H9 (cell line): ENCODE measurements at regions not wholly inside any gene's neighbourhood (a gene's known extent, or its start where the extent isn't known, plus 50 kb on each side); places are given as distances from the start of the nearest gene placed in this dataset.

ENCODE experiments used
- DNase-seq: peaks from one replicate; pipeline ENCODE4 v3.0.0-alpha.2; 2017
- H2AFZ ChIP-seq: one replicate; pipeline ENCODE4 v1.6.1; 2013; ENCODE audit warnings: mild to moderate bottlenecking, low read length, control low read depth, moderate library complexity
- H2AK5ac ChIP-seq: 2 replicates; pipeline ENCODE4 v1.6.1; 2013; ENCODE audit warnings: low read length, control low read depth, mixed read lengths; ENCODE audit not compliant: insufficient read length
- H2BK120ac ChIP-seq: one replicate; pipeline ENCODE4 v1.6.1; 2013; ENCODE audit warnings: low read depth, mild to moderate bottlenecking, low read length, control low read depth, inconsistent platforms; ENCODE audit not compliant: poor library complexity, severe bottlenecking
- H2BK12ac ChIP-seq: 2 replicates; pipeline ENCODE4 v1.6.1; 2013; ENCODE audit warnings: low read length, control low read depth, mixed read lengths, low read depth; ENCODE audit not compliant: insufficient read length
- H2BK15ac ChIP-seq: 2 replicates; pipeline ENCODE4 v1.6.1; 2013; ENCODE audit warnings: low read depth, low read length, control low read depth
- H2BK20ac ChIP-seq: one replicate; pipeline ENCODE4 v1.6.1; 2013; ENCODE audit warnings: low read depth, mild to moderate bottlenecking, low read length, control low read depth, inconsistent platforms; ENCODE audit not compliant: poor library complexity, severe bottlenecking
- H2BK5ac ChIP-seq: 2 replicates; pipeline ENCODE4 v1.6.1; 2013; ENCODE audit warnings: low read length, control low read depth, mixed read lengths; ENCODE audit not compliant: insufficient read length
- H3K14ac ChIP-seq: 2 replicates; pipeline ENCODE4 v1.6.1; 2013; ENCODE audit warnings: low read length, control low read depth; ENCODE audit not compliant: insufficient read depth
- H3K18ac ChIP-seq: 2 replicates; pipeline ENCODE4 v1.6.1; 2013; ENCODE audit warnings: low read depth, mild to moderate bottlenecking, mixed read lengths, low read length, control low read depth; ENCODE audit not compliant: insufficient read length
- H3K23ac ChIP-seq: 2 replicates; pipeline ENCODE4 v1.6.1; 2013; ENCODE audit warnings: low read length, control low read depth, mixed read lengths, low read depth; ENCODE audit not compliant: insufficient read length
- H3K23me2 ChIP-seq: 2 replicates; pipeline ENCODE4 v1.6.1; 2013; ENCODE audit warnings: low read depth, mild to moderate bottlenecking, mixed read lengths, low read length, control low read depth; ENCODE audit not compliant: insufficient read length, poor library complexity, severe bottlenecking
- H3K27ac ChIP-seq: 2 replicates; pipeline ENCODE4 v1.5.1; 2013; ENCODE audit warnings: low read length, control low read depth, mixed read lengths, low read depth; ENCODE audit not compliant: insufficient read length
- H3K27me3 ChIP-seq: 2 replicates; pipeline ENCODE4 v1.6.1; 2013; ENCODE audit warnings: low read length, control low read depth, inconsistent platforms; ENCODE audit not compliant: insufficient read depth
- H3K4ac ChIP-seq: 2 replicates; pipeline ENCODE4 v1.6.1; 2013; ENCODE audit warnings: low read depth, mild to moderate bottlenecking, control low read depth, inconsistent platforms, low read length, moderate library complexity
- H3K4me1 ChIP-seq: 2 replicates; pipeline ENCODE4 v1.6.1; 2013; ENCODE audit warnings: low read length, control low read depth, inconsistent platforms; ENCODE audit not compliant: insufficient read depth
- H3K4me2 ChIP-seq: 2 replicates; pipeline ENCODE4 v1.6.1; 2013; ENCODE audit warnings: low read length, control low read depth, mixed read lengths; ENCODE audit not compliant: insufficient read length, insufficient read depth
- H3K56ac ChIP-seq: 2 replicates; pipeline ENCODE4 v1.6.1; 2013; ENCODE audit warnings: low read depth, mild to moderate bottlenecking, mixed read lengths, low read length, control low read depth; ENCODE audit not compliant: insufficient read length
- H3K79me1 ChIP-seq: 2 replicates; pipeline ENCODE4 v1.6.1; 2013; ENCODE audit warnings: low read depth, mild to moderate bottlenecking, moderate library complexity, low read length, control low read depth, inconsistent platforms; ENCODE audit not compliant: insufficient read depth, poor library complexity, severe bottlenecking
- H3K79me2 ChIP-seq: 2 replicates; pipeline ENCODE4 v1.6.1; 2013; ENCODE audit warnings: low read length, control low read depth, inconsistent platforms; ENCODE audit not compliant: insufficient read depth
- H3K9ac ChIP-seq: 2 replicates; pipeline ENCODE4 v1.6.1; 2013; ENCODE audit warnings: low read length, control low read depth, mixed read lengths; ENCODE audit not compliant: insufficient read length; ENCODE audit errors: extremely low read depth
- H3K9me3 ChIP-seq: one replicate; pipeline ENCODE4 v1.6.1; 2013; ENCODE audit warnings: low read depth, low read length, inconsistent platforms; ENCODE audit not compliant: control insufficient read depth
- H3T11ph ChIP-seq: one replicate; pipeline ENCODE4 v1.6.1; 2013; ENCODE audit warnings: mild to moderate bottlenecking, low read length, control low read depth, inconsistent platforms
- H4K20me1 ChIP-seq: one replicate; pipeline ENCODE4 v1.6.1; 2013; ENCODE audit not compliant: control insufficient read depth, insufficient read length, insufficient read depth
- H4K5ac ChIP-seq: 2 replicates; pipeline ENCODE4 v1.6.1; 2013; ENCODE audit warnings: low read depth, mild to moderate bottlenecking, mixed read lengths, low read length, control low read depth; ENCODE audit not compliant: insufficient read length
- H4K8ac ChIP-seq: replicated peaks from 2 replicates; pipeline ENCODE4 v1.6.1; 2013; ENCODE audit warnings: low read length, control low read depth, mixed read lengths, low read depth; ENCODE audit not compliant: insufficient read length
- H4K91ac ChIP-seq: 2 replicates; pipeline ENCODE4 v1.6.1; 2013; ENCODE audit warnings: low read depth, mild to moderate bottlenecking, moderate library complexity, mixed read lengths, low read length, control low read depth; ENCODE audit not compliant: insufficient read length
- H3K27ac Mint-ChIP-seq, 3 experiments: 2 replicates in 2 of 3; 3 replicates in 1 of 3; pipeline ENCODE4 v1.8.0; 2020 to 2021; ENCODE audit warnings: mixed read lengths in 3 of 3, mild to moderate bottlenecking in 1 of 3, moderate library complexity in 1 of 3
- H3K27me3 Mint-ChIP-seq: 2 replicates; pipeline ENCODE4 v1.8.0; 2021; ENCODE audit warnings: low read depth, mild to moderate bottlenecking, moderate library complexity, mixed read lengths
- H3K36me3 Mint-ChIP-seq, 3 experiments: 2 replicates in 2 of 3; 3 replicates in 1 of 3; pipeline ENCODE4 v1.8.0; 2020 to 2021; ENCODE audit warnings: low read depth in 3 of 3, mixed read lengths in 3 of 3; ENCODE audit not compliant: insufficient read depth in 1 of 3
- H3K4me1 Mint-ChIP-seq, 2 experiments: 2 replicates each; pipeline ENCODE4 v1.8.0; 2020; ENCODE audit warnings: mixed read lengths in 2 of 2
- H3K4me3 Mint-ChIP-seq, 2 experiments: 2 replicates in 1 of 2; 3 replicates in 1 of 2; pipeline ENCODE4 v1.8.0; 2020 to 2021; ENCODE audit warnings: mild to moderate bottlenecking in 2 of 2, mixed read lengths in 2 of 2, moderate library complexity in 1 of 2
- H3K9me3 Mint-ChIP-seq, 2 experiments: 2 replicates in 1 of 2; 3 replicates in 1 of 2; pipeline ENCODE4 v1.8.0; 2020; ENCODE audit warnings: mild to moderate bottlenecking in 2 of 2, mixed read lengths in 2 of 2, moderate library complexity in 1 of 2
- CTCF ChIP-seq: fragments of 200-600 bp; sonication (generic); conservative IDR thresholded peaks from 3 replicates; pipeline ENCODE4 v1.8.0; 2021; ENCODE audit warnings: antibody characterized with exemption, mild to moderate bottlenecking
- WGBS: extraction: QIAGEN DNeasy Blood & Tissue Kit; methylation state at CpG from one replicate; pipeline ENCODE4 v1.1.7; 2013; ENCODE audit warnings: missing lambda C conversion rate, low lambda C conversion rate, mixed read lengths; ENCODE audit not compliant: insufficient read length; ENCODE audit errors: extremely low coverage; 5-methylcytosine and 5-hydroxymethylcytosine counted together

GRCh38 chr3:106121491-106122289 is 252.9 kb upstream of the CBLB start:
- no peak overlapping the region for H3K18ac ChIP-seq
- peaks cover 4% of the 10 kb centered on the region in 2 experiments for H3K4me1 Mint-ChIP-seq
- no peak overlapping the region for H2BK5ac ChIP-seq
- no peak overlapping the region for H3K27ac Mint-ChIP-seq
- no peak overlapping the region for H3K4me3 Mint-ChIP-seq
- no peaks in the 10 kb centered on the region for H3K27me3 ChIP-seq
- no peak for DNase-seq
- no peak overlapping the region for H2AFZ ChIP-seq
- H3K4me2 ChIP-seq = no peak overlapping the region
- no peaks in the 10 kb centered on the region for H3K23me2 ChIP-seq
- no peak overlapping the region for H2BK15ac ChIP-seq
- no peak overlapping the region for H3K9ac ChIP-seq
- no peaks in the 10 kb centered on the region for H3K79me2 ChIP-seq
- TF ChIP-seq CTCF = no peak
- H4K5ac ChIP-seq = no peak overlapping the region
- no peak overlapping the region for H2BK20ac ChIP-seq
- H3K27ac ChIP-seq = no peak overlapping the region
- H3K9me3 Mint-ChIP-seq = no peaks in the 10 kb centered on the region; a peak in 1 of 5 replicates
- no peaks in the 10 kb centered on the region for H3K27me3 Mint-ChIP-seq
- H2BK12ac ChIP-seq = no peak overlapping the region
- H3K4ac ChIP-seq = no peak overlapping the region
- H3T11ph ChIP-seq = no peak overlapping the region
- H4K8ac ChIP-seq = no peak overlapping the region
- no peak overlapping the region for H2BK120ac ChIP-seq
- H3K14ac ChIP-seq = no peak overlapping the region
- H3K56ac ChIP-seq = no peak overlapping the region
- WGBS = no CpG with 5 or more reads among the region's 3 CpGs
- no peaks in the 10 kb centered on the region for H3K79me1 ChIP-seq
- no peaks in the 10 kb centered on the region for H4K20me1 ChIP-seq
- H2AK5ac ChIP-seq = no peak overlapping the region
- H3K36me3 Mint-ChIP-seq = no peaks in the 10 kb centered on the region
- no peaks in the 10 kb centered on the region for H3K9me3 ChIP-seq
- H3K4me1 ChIP-seq = no peaks in the 10 kb centered on the region
- H4K91ac ChIP-seq = no peak overlapping the region
- no peak overlapping the region for H3K23ac ChIP-seq
